Tibial nerve (tissue), 4 donors: ENCODE measurements at regions not wholly inside any gene's neighbourhood (a gene's known extent, or its start where the extent isn't known, plus 50 kb on each side); places are given as distances from the start of the nearest gene placed in this dataset.

ENCODE experiments used
- EP300 ChIP-seq, 2 donors: sonication (generic); formaldehyde crosslinking; IDR thresholded peaks; one replicate each; pipeline ENCODE4 v1.6.1; 2017; ENCODE audit warnings: antibody characterized with exemption in 2 of 2, mild to moderate bottlenecking in 1 of 2
- POLR2A ChIP-seq, 2 donors: fragments of 450-650 bp; IDR thresholded peaks; one replicate each; pipeline ENCODE4 v1.6.1; 2017; ENCODE audit warnings: antibody characterized with exemption in 2 of 2, mild to moderate bottlenecking in 2 of 2, moderate library complexity in 2 of 2
- TF ChIP-seq, protein P1 (sequence below), 5 experiments: fragments of 200-600 bp in 3 of 5; fragments of 450-650 bp in 2 of 5; sonication (generic) in 3 of 5; IDR thresholded peaks; one replicate each; pipeline ENCODE4 v1.5.1; 2016 to 2019; ENCODE audit warnings: antibody characterized with exemption in 5 of 5, mild to moderate bottlenecking in 3 of 5, moderate library complexity in 2 of 5

DNA sequence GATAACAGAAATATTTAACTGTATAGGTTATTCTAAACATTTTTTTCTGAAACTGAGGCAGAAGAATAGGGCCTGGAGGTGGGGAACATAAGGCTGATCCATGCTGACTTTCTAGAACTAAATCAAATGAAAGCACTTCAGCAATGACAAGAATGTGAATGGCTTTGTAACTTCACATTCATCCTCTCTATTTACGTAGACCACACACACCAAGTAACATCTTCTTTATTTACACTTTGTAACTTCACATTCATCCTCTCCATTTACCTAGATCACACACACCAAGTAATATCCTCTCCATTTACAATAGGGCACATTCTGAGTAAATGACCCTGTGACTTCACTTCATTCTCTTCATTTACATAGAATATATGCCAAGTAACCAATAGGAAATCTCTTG lies 251.8 kb upstream of the CDH9 start:
- no peak for TF ChIP-seq POLR2A (IDR thresholded peaks at IDR 0.05)
- TF ChIP-seq, protein P1, sequence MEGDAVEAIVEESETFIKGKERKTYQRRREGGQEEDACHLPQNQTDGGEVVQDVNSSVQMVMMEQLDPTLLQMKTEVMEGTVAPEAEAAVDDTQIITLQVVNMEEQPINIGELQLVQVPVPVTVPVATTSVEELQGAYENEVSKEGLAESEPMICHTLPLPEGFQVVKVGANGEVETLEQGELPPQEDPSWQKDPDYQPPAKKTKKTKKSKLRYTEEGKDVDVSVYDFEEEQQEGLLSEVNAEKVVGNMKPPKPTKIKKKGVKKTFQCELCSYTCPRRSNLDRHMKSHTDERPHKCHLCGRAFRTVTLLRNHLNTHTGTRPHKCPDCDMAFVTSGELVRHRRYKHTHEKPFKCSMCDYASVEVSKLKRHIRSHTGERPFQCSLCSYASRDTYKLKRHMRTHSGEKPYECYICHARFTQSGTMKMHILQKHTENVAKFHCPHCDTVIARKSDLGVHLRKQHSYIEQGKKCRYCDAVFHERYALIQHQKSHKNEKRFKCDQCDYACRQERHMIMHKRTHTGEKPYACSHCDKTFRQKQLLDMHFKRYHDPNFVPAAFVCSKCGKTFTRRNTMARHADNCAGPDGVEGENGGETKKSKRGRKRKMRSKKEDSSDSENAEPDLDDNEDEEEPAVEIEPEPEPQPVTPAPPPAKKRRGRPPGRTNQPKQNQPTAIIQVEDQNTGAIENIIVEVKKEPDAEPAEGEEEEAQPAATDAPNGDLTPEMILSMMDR (IDR thresholded peaks at IDR 0.05), result no peak
- no peak for TF ChIP-seq EP300 (IDR thresholded peaks at IDR 0.05)
